ENCODE measurements at regions not wholly inside any gene's neighbourhood (a gene's known extent, or its start where the extent isn't known, plus 50 kb on each side); places are given as distances from the start of the nearest gene placed in this dataset.

- intact Hi-C loops (cut with micrococcal nuclease; ENCODE audit: unreplicated experiment), result no loop called here
- no peaks in the 10 kb centered on the region for H3F3A ChIP-seq (ENCODE audit: insufficient read depth, low read depth)
- TF ChIP-seq CTCF (conservative IDR thresholded peaks at IDR 0.05), result no peak
- TF ChIP-seq EZH2 (IDR thresholded peaks at IDR 0.05; ENCODE audit: low read depth), result no peak
- POLR2A ChIA-PET (ENCODE audit: unreplicated experiment), result no interaction called here
- no peak overlapping the region for H3K4me3 ChIP-seq
- DNase-seq, result no peak
- H3K9me2 ChIP-seq (ENCODE audit: insufficient read depth), result no peaks in the 10 kb centered on the region
- H3K36me3 ChIP-seq (ENCODE audit: low read depth), result no peaks in the 10 kb centered on the region
- CTCF ChIA-PET, result no interaction called here
- no peaks in the 10 kb centered on the region for H3K4me1 ChIP-seq (replicated peaks; ENCODE audit: insufficient read depth)
- no peaks in the 10 kb centered on the region for H4K20me1 ChIP-seq (ENCODE audit: insufficient read depth)
- H3K79me2 ChIP-seq (ENCODE audit: low read depth), result no peaks in the 10 kb centered on the region
- no TSS peak for BruUV-seq (replicated peaks)
- H3K27me3 ChIP-seq (ENCODE audit: insufficient read depth, low read depth), result 0 out of 2 replicates have a peak, but pooled peaks cover 4% of the 10 kb centered on the region
- no peak overlapping the region for H2AFZ ChIP-seq
- H3K4me2 ChIP-seq, result no peak overlapping the region
- H3K27ac ChIP-seq, result no peak overlapping the region
- H3K9me3 ChIP-seq (ENCODE audit: insufficient read depth, low read depth), result peaks cover 3% of the 10 kb centered on the region; the same call in 1 of the 2 replicates
Measured at GRCh38 chr20:16187956-16188616, 385.2 kb downstream of the KIF16B start.

GRCh38 chr20:16179919-16180318 is 393.3 kb downstream of the KIF16B start:
- ChIA-PET CTCF (no interaction called here), POLR2A (ENCODE audit: unreplicated experiment) (no interaction called here)
- no TSS peak for BruUV-seq (replicated peaks)
- no peaks in the 10 kb centered on the region for H3K4me1 ChIP-seq (replicated peaks; ENCODE audit: insufficient read depth)
- TF ChIP-seq CTCF (conservative IDR thresholded peaks at IDR 0.05) (no peak), EZH2 (IDR thresholded peaks at IDR 0.05; ENCODE audit: low read depth) (no peak)
- no peak overlapping the region for H3K27ac ChIP-seq
- no peaks in the 10 kb centered on the region for H3F3A ChIP-seq (ENCODE audit: insufficient read depth, low read depth)
- H3K9me3 ChIP-seq (ENCODE audit: insufficient read depth, low read depth), result no peaks in the 10 kb centered on the region
- H3K27me3 ChIP-seq (ENCODE audit: insufficient read depth, low read depth), result no peaks in the 10 kb centered on the region
- H4K20me1 ChIP-seq (ENCODE audit: insufficient read depth), result no peaks in the 10 kb centered on the region
- H3K36me3 ChIP-seq (ENCODE audit: low read depth), result no peaks in the 10 kb centered on the region
- no peak overlapping the region for H3K4me2 ChIP-seq
- DNase-seq, result no peak
- no peak overlapping the region for H3K4me3 ChIP-seq
- intact Hi-C loops (cut with micrococcal nuclease; ENCODE audit: unreplicated experiment), result no loop called here
- H2AFZ ChIP-seq, result no peak overlapping the region
- no peaks in the 10 kb centered on the region for H3K79me2 ChIP-seq (ENCODE audit: low read depth)
- no peaks in the 10 kb centered on the region for H3K9me2 ChIP-seq (ENCODE audit: insufficient read depth)

- no peak for DNase-seq
- ChIA-PET CTCF (no interaction called here), POLR2A (ENCODE audit: unreplicated experiment) (no interaction called here)
- H3F3A ChIP-seq (ENCODE audit: insufficient read depth, low read depth), result no peaks in the 10 kb centered on the region
- no peak overlapping the region for H2AFZ ChIP-seq
- H3K4me2 ChIP-seq, result no peak overlapping the region
- H3K27me3 ChIP-seq (ENCODE audit: insufficient read depth, low read depth), result no peaks in the 10 kb centered on the region
- H3K36me3 ChIP-seq (ENCODE audit: low read depth), result no peaks in the 10 kb centered on the region
- H3K9me3 ChIP-seq (ENCODE audit: insufficient read depth, low read depth), result no peaks in the 10 kb centered on the region
- H3K4me3 ChIP-seq, result no peak overlapping the region
- H3K27ac ChIP-seq, result no peak overlapping the region
- no peaks in the 10 kb centered on the region for H4K20me1 ChIP-seq (ENCODE audit: insufficient read depth)
- BruUV-seq (replicated peaks), result no TSS peak
- H3K4me1 ChIP-seq (replicated peaks; ENCODE audit: insufficient read depth), result no peaks in the 10 kb centered on the region
- H3K79me2 ChIP-seq (ENCODE audit: low read depth), result no peaks in the 10 kb centered on the region
- intact Hi-C loops (cut with micrococcal nuclease; ENCODE audit: unreplicated experiment), result no loop called here
- TF ChIP-seq CTCF (conservative IDR thresholded peaks at IDR 0.05) (no peak), EZH2 (IDR thresholded peaks at IDR 0.05; ENCODE audit: low read depth) (no peak)
- no peaks in the 10 kb centered on the region for H3K9me2 ChIP-seq (ENCODE audit: insufficient read depth)
Measured at GRCh38 chr20:16179371-16179770, 393.9 kb downstream of the KIF16B start.
